DMS53 treated with DMSO at 0.1 percent for 48 hours (cell line): ENCODE measurements at regions not wholly inside any gene's neighbourhood (a gene's known extent, or its start where the extent isn't known, plus 50 kb on each side); places are given as distances from the start of the nearest gene placed in this dataset.
"Not testable (repeated sequence)": the region's sequence is repeated elsewhere in the genome, so short reads cannot be mapped to it uniquely, and the experiment has no call there.

ENCODE experiments used
- DNase-seq: peaks from one replicate; lab custom pipeline; 2025; ENCODE audit not compliant: unreplicated experiment; lab: John Stamatoyannopoulos, UW

- DNase-seq: no peak
These were observed 87.5 kb upstream of the RANBP3L start for GRCh38 chr5:36389245-36389644.

GRCh38 chr5:36390640-36391039 is 88.9 kb upstream of the RANBP3L start:
- DNase-seq: no peak

- no peak for DNase-seq
These were observed 90.5 kb upstream of the RANBP3L start for GRCh38 chr5:36392186-36392585.

- no peak for DNase-seq
These were observed 91.1 kb upstream of the RANBP3L start for GRCh38 chr5:36392818-36393217.

- no peak for DNase-seq
These were observed 92.1 kb upstream of the RANBP3L start for GRCh38 chr5:36393656-36394428.

- no peak for DNase-seq
These were observed 93.6 kb upstream of the RANBP3L start for GRCh38 chr5:36395260-36395659.

- DNase-seq: not testable (repeated sequence)
These were observed 94.2 kb upstream of the RANBP3L start for GRCh38 chr5:36395947-36396346.

- DNase-seq: no peak
These were observed 94.9 kb upstream of the RANBP3L start for GRCh38 chr5:36396640-36397039.

GRCh38 chr5:36397901-36398536 is 96.3 kb upstream of the RANBP3L start:
- DNase-seq: no peak

GRCh38 chr5:36402512-36402906 is 100.8 kb upstream of the RANBP3L start:
- DNase-seq: no peak

- DNase-seq: no peak
These were observed 102.1 kb upstream of the RANBP3L start for GRCh38 chr5:36403632-36404311.

- no peak for DNase-seq
These were observed 104.3 kb upstream of the RANBP3L start for GRCh38 chr5:36406023-36406422.

GRCh38 chr5:36407396-36407795 is 105.7 kb upstream of the RANBP3L start:
- DNase-seq: no peak

- DNase-seq: not testable (repeated sequence)
These were observed 108.0 kb upstream of the RANBP3L start for GRCh38 chr5:36409711-36410110.

GRCh38 chr5:36410672-36411071 is 109.0 kb upstream of the RANBP3L start:
- DNase-seq: not testable (repeated sequence)

GRCh38 chr5:36414869-36415282 is 113.2 kb upstream of the RANBP3L start:
- peak; percentile 27 for DNase-seq

GRCh38 chr5:36416605-36417004 is 114.9 kb upstream of the RANBP3L start:
- no peak for DNase-seq

GRCh38 chr5:36417221-36417620 is 115.5 kb upstream of the RANBP3L start:
- no peak for DNase-seq

GRCh38 chr5:36417668-36418067 is 116.0 kb upstream of the RANBP3L start:
- no peak for DNase-seq

GRCh38 chr5:36418152-36418979 is 116.7 kb upstream of the RANBP3L start:
- no peak for DNase-seq

GRCh38 chr5:36421256-36421655 is 119.6 kb upstream of the RANBP3L start:
- DNase-seq: no peak
